ENCODE measurements at regions not wholly inside any gene's neighbourhood (a gene's known extent, or its start where the extent isn't known, plus 50 kb on each side); places are given as distances from the start of the nearest gene placed in this dataset.
"Not testable (repeated sequence)": the region's sequence is repeated elsewhere in the genome, so short reads cannot be mapped to it uniquely, and the experiment has no call there.

- Histone ChIP-seq H3K4me3 (no peak overlapping the region), H3K36me3 (no peaks in the 10 kb centered on the region), H3K4me1 (peaks cover 0 to 11% (median 0%) of the 10 kb centered on the region in 3 donors), H3K27me3 (no peaks in the 10 kb centered on the region), H3K9me3 (peaks cover 0 to 7% (median 6%) of the 10 kb centered on the region in 3 donors), H3K27ac (peak overlapping the region in 1 of 4 donors; percentile 45)
- DNase-seq, result no peak
- intact Hi-C loops (cut with DNase I), result no loop called here
- no peak for TF ChIP-seq CTCF (IDR thresholded peaks at IDR 0.05)
- TF ChIP-seq POLR2A (IDR thresholded peaks at IDR 0.05), result no peak
- WGBS, 2 donors, result 34 to 39% methylated on average over 8 of the region's 9 CpGs
Measured at GRCh38 chr6:170200458-170200891, 90.4 kb downstream of the DLL1 start.

GRCh38 chr6:170199716-170200115 is 91.2 kb downstream of the DLL1 start:
- no peak for TF ChIP-seq POLR2A (IDR thresholded peaks at IDR 0.05)
- DNase-seq, result no peak
- Histone ChIP-seq H3K9me3 (peaks cover 0 to 13% (median 12%) of the 10 kb centered on the region in 3 donors), H3K27me3 (no peaks in the 10 kb centered on the region), H3K4me1 (peaks cover 0 to 11% (median 0%) of the 10 kb centered on the region in 3 donors), H3K36me3 (no peaks in the 10 kb centered on the region), H3K27ac (no peak overlapping the region), H3K4me3 (no peak overlapping the region)
- WGBS, 2 donors, result 84 to 89% methylated on average over 6 of the region's 6 CpGs
- intact Hi-C loops (cut with DNase I), result no loop called here

- H3K27me3 ChIP-seq, result no peaks in the 10 kb centered on the region
- no peak for DNase-seq
- WGBS, 2 donors, result 21% methylated on average over 2 of the region's 2 CpGs
Measured at GRCh38 chr6:170198298-170198697, 92.6 kb downstream of the DLL1 start.

GRCh38 chr6:170193326-170193821 is 97.5 kb downstream of the DLL1 start:
- peaks cover 0 to 20% (median 0%) of the 10 kb centered on the region in 4 donors for H3K27me3 ChIP-seq
- no peak overlapping the region for H3K4me3 ChIP-seq
- H3K9me3 ChIP-seq, result peaks cover 0 to 19% (median 16%) of the 10 kb centered on the region in 3 donors
- no peaks in the 10 kb centered on the region for H3K36me3 ChIP-seq
- H3K27ac ChIP-seq, result no peak overlapping the region
- peaks cover 0 to 7% (median 0%) of the 10 kb centered on the region in 3 donors for H3K4me1 ChIP-seq
- TF ChIP-seq CTCF (IDR thresholded peaks at IDR 0.05) (no peak), POLR2A (IDR thresholded peaks at IDR 0.05) (no peak)
- 89 to 90% methylated on average over 2 to 5 of the region's 13 CpGs for WGBS, 2 donors
- intact Hi-C loops (cut with DNase I), result no loop called here
- DNase-seq, result no peak

More at GRCh38 chr6:170198298-170198697, 92.6 kb downstream of the DLL1 start:
- no peak overlapping the region for H3K4me3 ChIP-seq
- intact Hi-C loops (cut with DNase I), result no loop called here
- H3K9me3 ChIP-seq, result peaks cover 0 to 19% (median 16%) of the 10 kb centered on the region in 3 donors
- TF ChIP-seq CTCF (IDR thresholded peaks at IDR 0.05) (no peak), POLR2A (IDR thresholded peaks at IDR 0.05) (no peak)
- H3K36me3 ChIP-seq, result no peaks in the 10 kb centered on the region
- peaks cover 0 to 11% (median 0%) of the 10 kb centered on the region in 3 donors for H3K4me1 ChIP-seq
- H3K27ac ChIP-seq, result no peak overlapping the region

GRCh38 chr6:170192905-170193304 is 98.0 kb downstream of the DLL1 start:
- H3K4me3 ChIP-seq, result no peak overlapping the region
- H3K4me1 ChIP-seq, result peaks cover 0 to 12% (median 0%) of the 10 kb centered on the region in 3 donors
- H3K9me3 ChIP-seq, result peaks cover 0 to 19% (median 16%) of the 10 kb centered on the region in 3 donors
- WGBS, 2 donors, result 86 to 91% methylated on average over 5 of the region's 5 CpGs
- TF ChIP-seq CTCF (IDR thresholded peaks at IDR 0.05) (no peak), POLR2A (IDR thresholded peaks at IDR 0.05) (no peak)
- no peak overlapping the region for H3K27ac ChIP-seq
- DNase-seq, result no peak
- H3K27me3 ChIP-seq, result peaks cover 0 to 20% (median 0%) of the 10 kb centered on the region in 4 donors
- no peaks in the 10 kb centered on the region for H3K36me3 ChIP-seq
- intact Hi-C loops (cut with DNase I), result no loop called here

- H3K27ac ChIP-seq; H3K4me3 ChIP-seq; DNase-seq; H3K36me3 ChIP-seq; intact Hi-C loops (cut with DNase I): not testable (repeated sequence)
- H3K9me3 ChIP-seq, result peaks cover 0 to 19% (median 16%) of the 10 kb centered on the region in 3 donors
- peaks cover 0 to 20% (median 2%) of the 10 kb centered on the region in 3 donors for H3K4me1 ChIP-seq
- WGBS, 2 donors, result 54 to 81% methylated on average over 2 to 7 of the region's 8 CpGs
- H3K27me3 ChIP-seq, result peaks cover 0 to 20% (median 0%) of the 10 kb centered on the region in 4 donors
Measured at GRCh38 chr6:170192101-170192500, 98.8 kb downstream of the DLL1 start.
